ENCODE measurements at regions not wholly inside any gene's neighbourhood (a gene's known extent, or its start where the extent isn't known, plus 50 kb on each side); places are given as distances from the start of the nearest gene placed in this dataset.

DNA sequence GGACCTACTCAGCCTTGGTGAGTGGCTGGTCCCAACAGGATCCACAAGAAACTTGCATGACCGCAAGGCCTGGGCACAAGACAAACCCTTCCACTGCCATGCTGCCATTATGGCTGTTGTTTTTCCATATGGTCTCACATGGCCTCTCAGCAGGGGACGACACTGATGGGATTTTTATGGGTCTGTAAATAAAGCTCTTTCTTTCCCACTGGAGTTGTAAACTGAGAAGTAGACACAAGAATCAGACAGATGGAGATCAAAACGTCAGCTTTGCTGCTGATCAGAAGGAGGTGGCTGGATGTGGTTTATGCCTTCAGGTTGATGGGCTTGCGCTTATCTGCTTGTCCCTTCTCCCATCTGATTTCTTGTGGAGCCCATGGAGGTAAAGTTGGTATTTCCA, 138.1 kb upstream of the KCNJ6 start:
- TF ChIP-seq, protein P1, sequence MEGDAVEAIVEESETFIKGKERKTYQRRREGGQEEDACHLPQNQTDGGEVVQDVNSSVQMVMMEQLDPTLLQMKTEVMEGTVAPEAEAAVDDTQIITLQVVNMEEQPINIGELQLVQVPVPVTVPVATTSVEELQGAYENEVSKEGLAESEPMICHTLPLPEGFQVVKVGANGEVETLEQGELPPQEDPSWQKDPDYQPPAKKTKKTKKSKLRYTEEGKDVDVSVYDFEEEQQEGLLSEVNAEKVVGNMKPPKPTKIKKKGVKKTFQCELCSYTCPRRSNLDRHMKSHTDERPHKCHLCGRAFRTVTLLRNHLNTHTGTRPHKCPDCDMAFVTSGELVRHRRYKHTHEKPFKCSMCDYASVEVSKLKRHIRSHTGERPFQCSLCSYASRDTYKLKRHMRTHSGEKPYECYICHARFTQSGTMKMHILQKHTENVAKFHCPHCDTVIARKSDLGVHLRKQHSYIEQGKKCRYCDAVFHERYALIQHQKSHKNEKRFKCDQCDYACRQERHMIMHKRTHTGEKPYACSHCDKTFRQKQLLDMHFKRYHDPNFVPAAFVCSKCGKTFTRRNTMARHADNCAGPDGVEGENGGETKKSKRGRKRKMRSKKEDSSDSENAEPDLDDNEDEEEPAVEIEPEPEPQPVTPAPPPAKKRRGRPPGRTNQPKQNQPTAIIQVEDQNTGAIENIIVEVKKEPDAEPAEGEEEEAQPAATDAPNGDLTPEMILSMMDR (conservative IDR thresholded peaks at IDR 0.05 in 1 of 2, IDR thresholded peaks at IDR 0.05 in 1 of 2; ENCODE audit: low read depth in 1 of 2, low read length in 2 of 2): no peak
- no peak for TF ChIP-seq EZH2 (IDR thresholded peaks at IDR 0.05; ENCODE audit: low read length, missing control alignments)

Data from fibroblast of lung (primary cell).